Ascending aorta (tissue), 2 donors: ENCODE measurements at regions not wholly inside any gene's neighbourhood (a gene's known extent, or its start where the extent isn't known, plus 50 kb on each side); places are given as distances from the start of the nearest gene placed in this dataset.

Source experiments
- DNase-seq, 2 donors: peaks; one replicate each; pipeline ENCODE4 v3.0.0-alpha.2; 2019; ENCODE audit warnings: low spot score in 2 of 2
- H3K27ac ChIP-seq, 2 donors: fragments of 200-600 bp; sonication (generic); one replicate each; pipeline ENCODE4 v1.5.1; 2016 to 2017; ENCODE audit warnings: mild to moderate bottlenecking in 1 of 2
- H3K27me3 ChIP-seq: fragments of 200-600 bp; sonication (generic); one replicate; pipeline ENCODE4 v1.5.1; 2017
- H3K36me3 ChIP-seq, 2 donors: fragments of 200-600 bp; sonication (generic); one replicate each; pipeline ENCODE4 v1.5.1; 2016
- H3K4me1 ChIP-seq, 2 donors: fragments of 200-600 bp; sonication (generic); one replicate each; pipeline ENCODE4 v1.5.1; 2016 to 2017; ENCODE audit warnings: mild to moderate bottlenecking in 1 of 2
- H3K4me3 ChIP-seq, 2 donors: fragments of 200-600 bp; sonication (generic); one replicate each; pipeline ENCODE4 v1.5.1; 2016 to 2017; ENCODE audit warnings: mild to moderate bottlenecking in 1 of 2
- H3K9me3 ChIP-seq, 2 donors: fragments of 200-600 bp; sonication (generic); one replicate each; pipeline ENCODE4 v1.5.1; 2016
- intact Hi-C: fragments of 100-400 bp; cut with DNase I; formaldehyde crosslinking; loops from one replicate; pipeline ENCODE4 v1.15.1; 2023
- TF ChIP-seq, protein P1 (sequence below), 3 experiments: fragments of 200-600 bp in 2 of 3; fragments of 450-650 bp in 1 of 3; sonication (generic) in 2 of 3; IDR thresholded peaks; one replicate each; pipeline ENCODE4 v1.5.1; 2016 to 2019; ENCODE audit warnings: antibody characterized with exemption in 3 of 3, mild to moderate bottlenecking in 1 of 3, moderate library complexity in 1 of 3

DNA sequence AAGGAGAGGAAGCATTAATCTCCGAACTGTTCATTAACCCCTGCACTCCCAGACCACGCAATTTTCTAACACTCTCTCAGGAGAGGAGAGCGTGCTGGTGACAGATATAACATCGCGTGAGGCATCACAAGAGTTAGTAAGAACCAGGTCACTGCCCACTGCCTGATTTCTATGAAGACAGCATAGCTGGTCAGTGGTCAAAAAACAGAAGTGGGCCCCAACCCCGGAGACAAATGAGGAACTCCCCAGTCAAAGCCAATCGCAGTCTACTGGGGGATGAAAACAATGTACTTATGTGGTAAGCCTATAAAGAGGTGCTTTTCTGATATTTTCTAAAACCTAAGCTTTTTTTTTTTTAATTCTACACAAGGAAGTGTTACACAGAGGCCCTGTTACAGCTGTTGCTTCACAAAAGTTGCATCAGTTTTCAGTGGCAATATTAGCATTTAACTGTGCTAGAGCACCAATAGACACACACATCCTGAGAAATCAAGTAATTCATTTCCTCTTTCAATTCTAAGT lies 231.8 kb upstream of the IRF2BP2 start:
- TF ChIP-seq, protein P1, sequence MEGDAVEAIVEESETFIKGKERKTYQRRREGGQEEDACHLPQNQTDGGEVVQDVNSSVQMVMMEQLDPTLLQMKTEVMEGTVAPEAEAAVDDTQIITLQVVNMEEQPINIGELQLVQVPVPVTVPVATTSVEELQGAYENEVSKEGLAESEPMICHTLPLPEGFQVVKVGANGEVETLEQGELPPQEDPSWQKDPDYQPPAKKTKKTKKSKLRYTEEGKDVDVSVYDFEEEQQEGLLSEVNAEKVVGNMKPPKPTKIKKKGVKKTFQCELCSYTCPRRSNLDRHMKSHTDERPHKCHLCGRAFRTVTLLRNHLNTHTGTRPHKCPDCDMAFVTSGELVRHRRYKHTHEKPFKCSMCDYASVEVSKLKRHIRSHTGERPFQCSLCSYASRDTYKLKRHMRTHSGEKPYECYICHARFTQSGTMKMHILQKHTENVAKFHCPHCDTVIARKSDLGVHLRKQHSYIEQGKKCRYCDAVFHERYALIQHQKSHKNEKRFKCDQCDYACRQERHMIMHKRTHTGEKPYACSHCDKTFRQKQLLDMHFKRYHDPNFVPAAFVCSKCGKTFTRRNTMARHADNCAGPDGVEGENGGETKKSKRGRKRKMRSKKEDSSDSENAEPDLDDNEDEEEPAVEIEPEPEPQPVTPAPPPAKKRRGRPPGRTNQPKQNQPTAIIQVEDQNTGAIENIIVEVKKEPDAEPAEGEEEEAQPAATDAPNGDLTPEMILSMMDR (IDR thresholded peaks at IDR 0.05): no peak
- intact Hi-C loops: no loop called here
- Histone ChIP-seq H3K36me3 (no peaks in the 10 kb centered on the region), H3K4me3 (no peak overlapping the region), H3K9me3 (no peaks in the 10 kb centered on the region), H3K4me1 (no peaks in the 10 kb centered on the region), H3K27me3 (no peaks in the 10 kb centered on the region), H3K27ac (no peak overlapping the region)
- DNase-seq: peak in 1 of 2 donors; percentile 32

DNA sequence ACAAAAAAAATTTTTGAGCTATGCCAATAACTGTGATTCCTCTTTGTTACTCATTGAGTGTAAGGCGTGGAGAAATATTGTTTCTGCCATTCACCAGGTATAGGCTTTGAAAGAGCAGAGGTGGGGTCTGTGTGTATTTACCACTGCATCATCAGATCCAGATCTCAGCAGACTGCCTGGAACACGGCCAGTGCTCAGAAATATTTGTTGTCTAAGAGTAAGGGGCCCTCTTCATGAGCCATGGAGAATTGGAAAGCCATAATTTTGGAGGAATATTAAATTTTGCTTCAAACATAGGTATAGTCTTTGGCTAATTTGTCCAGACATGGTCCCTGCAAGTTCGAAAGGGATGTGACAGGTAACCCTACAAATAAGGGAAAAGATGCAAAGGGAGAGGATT lies 231.3 kb upstream of the IRF2BP2 start:
- Histone ChIP-seq H3K9me3 (no peaks in the 10 kb centered on the region), H3K27ac (no peak overlapping the region), H3K4me1 (no peaks in the 10 kb centered on the region), H3K27me3 (no peaks in the 10 kb centered on the region), H3K4me3 (no peak overlapping the region), H3K36me3 (no peaks in the 10 kb centered on the region)
- intact Hi-C loops: no loop called here
- TF ChIP-seq, protein P1 (IDR thresholded peaks at IDR 0.05): no peak
- no peak for DNase-seq

GRCh38 chr1:234840843-234841242 lies 230.9 kb upstream of the IRF2BP2 start:
- Histone ChIP-seq H3K4me3 (no peak overlapping the region), H3K27ac (no peak overlapping the region), H3K27me3 (no peaks in the 10 kb centered on the region), H3K4me1 (no peaks in the 10 kb centered on the region), H3K36me3 (no peaks in the 10 kb centered on the region), H3K9me3 (no peaks in the 10 kb centered on the region)
- intact Hi-C loops: no loop called here
- TF ChIP-seq, protein P1 (IDR thresholded peaks at IDR 0.05): no peak
- DNase-seq: no peak

GRCh38 chr1:234840253-234840652 lies 230.3 kb upstream of the IRF2BP2 start:
- no peaks in the 10 kb centered on the region for H3K27me3 ChIP-seq
- no peaks in the 10 kb centered on the region for H3K9me3 ChIP-seq
- intact Hi-C loops: no loop called here
- DNase-seq: no peak
- H3K4me1 ChIP-seq: no peaks in the 10 kb centered on the region
- H3K36me3 ChIP-seq: no peaks in the 10 kb centered on the region
- TF ChIP-seq, protein P1 (IDR thresholded peaks at IDR 0.05): no peak
- no peak overlapping the region for H3K27ac ChIP-seq
- H3K4me3 ChIP-seq: no peak overlapping the region

GRCh38 chr1:234839663-234840062 lies 229.7 kb upstream of the IRF2BP2 start:
- Histone ChIP-seq H3K27ac (no peak overlapping the region), H3K36me3 (no peaks in the 10 kb centered on the region), H3K4me3 (no peak overlapping the region), H3K9me3 (no peaks in the 10 kb centered on the region), H3K4me1 (no peaks in the 10 kb centered on the region), H3K27me3 (no peaks in the 10 kb centered on the region)
- TF ChIP-seq, protein P1 (IDR thresholded peaks at IDR 0.05): no peak
- DNase-seq: no peak
- intact Hi-C loops: no loop called here

GRCh38 chr1:234838820-234839219 lies 228.8 kb upstream of the IRF2BP2 start:
- no peak for DNase-seq
- H3K36me3 ChIP-seq: no peaks in the 10 kb centered on the region
- no peak overlapping the region for H3K4me3 ChIP-seq
- no peak overlapping the region for H3K27ac ChIP-seq
- H3K27me3 ChIP-seq: no peaks in the 10 kb centered on the region
- H3K4me1 ChIP-seq: no peaks in the 10 kb centered on the region
- intact Hi-C loops: no loop called here
- TF ChIP-seq, protein P1 (IDR thresholded peaks at IDR 0.05): no peak
- H3K9me3 ChIP-seq: no peaks in the 10 kb centered on the region
